Endothelial cell of umbilical vein (primary cell): ENCODE measurements at regions not wholly inside any gene's neighbourhood (a gene's known extent, or its start where the extent isn't known, plus 50 kb on each side); places are given as distances from the start of the nearest gene placed in this dataset.

Experiments used
- CTCF ChIP-seq, 2 donors: IDR thresholded peaks; 1 replicate in 1 of 2; 2 replicates in 1 of 2; pipeline ENCODE4 v1.5.1; 2011; ENCODE audit warnings: low read length in 2 of 2, mild to moderate bottlenecking in 2 of 2, moderate library complexity in 2 of 2, control low read depth in 1 of 2, inconsistent platforms in 1 of 2, low read depth in 1 of 2; ENCODE audit not compliant: insufficient read depth in 1 of 2; ENCODE audit errors: extremely low read depth in 1 of 2
- EZH2 ChIP-seq: IDR thresholded peaks from 2 replicates; pipeline ENCODE4 v1.6.1; 2012; ENCODE audit warnings: borderline replicate concordance, low read depth, mild to moderate bottlenecking, moderate library complexity, low read length, inconsistent platforms; ENCODE audit not compliant: severe bottlenecking
- FOS ChIP-seq: IDR thresholded peaks from 2 replicates; pipeline ENCODE4 v1.6.1; 2011; ENCODE audit warnings: mild to moderate bottlenecking, low read length, moderate library complexity, borderline replicate concordance; ENCODE audit not compliant: insufficient read depth
- JUN ChIP-seq: IDR thresholded peaks from 2 replicates; pipeline ENCODE4 v1.6.1; 2011; ENCODE audit warnings: borderline replicate concordance, low read depth; ENCODE audit not compliant: insufficient read length, insufficient read depth
- MAX ChIP-seq: IDR thresholded peaks from 2 replicates; pipeline ENCODE4 v1.6.1; 2011; ENCODE audit not compliant: insufficient read depth, insufficient read length
- MYC ChIP-seq: IDR thresholded peaks from one replicate; pipeline ENCODE4 v1.6.1; 2011; ENCODE audit warnings: mild to moderate bottlenecking, low read depth, low read length
- POLR2A ChIP-seq: IDR thresholded peaks from 2 replicates; pipeline ENCODE4 v1.6.1; 2012; ENCODE audit warnings: low read depth, mild to moderate bottlenecking, control low read depth, low read length
- POLR2AphosphoS5 ChIP-seq: IDR thresholded peaks from 2 replicates; pipeline ENCODE4 v1.6.1; 2012; ENCODE audit warnings: low read depth, mild to moderate bottlenecking, control low read depth, low read length, moderate library complexity; ENCODE audit not compliant: insufficient read depth

- TF ChIP-seq CTCF (IDR thresholded peaks at IDR 0.05; ENCODE audit: extremely low read depth in 1 of 2, insufficient read depth in 1 of 2, low read depth in 1 of 2, low read length in 2 of 2) (no peak), POLR2AphosphoS5 (no peak), POLR2A (no peak), MAX (no peak), JUN (no peak), EZH2 (no peak), MYC (no peak), FOS (no peak)
These were observed 192.7 kb downstream of the ZNF621 start for GRCh38 chr3:40717471-40717870.
